Fibroblast of peridontal ligament (primary cell): ENCODE measurements at regions not wholly inside any gene's neighbourhood (a gene's known extent, or its start where the extent isn't known, plus 50 kb on each side); places are given as distances from the start of the nearest gene placed in this dataset.

Source experiments
- DNase-seq: peaks from one replicate; pipeline ENCODE4 v3.0.0-alpha.2; 2010; ENCODE audit errors: extremely low read depth

- no peak for DNase-seq
Observed at GRCh38 chr3:46146548-46146947, 61.6 kb downstream of the CCR1 start.

- DNase-seq, result no peak
Observed at GRCh38 chr3:46146021-46146420, 62.1 kb downstream of the CCR1 start.

GRCh38 chr3:46145147-46145546 lies 63.0 kb downstream of the CCR1 start:
- DNase-seq, result no peak

- DNase-seq, result no peak
Observed at GRCh38 chr3:46143951-46144473, 64.1 kb downstream of the CCR1 start.

- no peak for DNase-seq
Observed at GRCh38 chr3:46141813-46142212, 66.3 kb downstream of the CCR1 start.

GRCh38 chr3:46138581-46138980 lies 69.5 kb downstream of the CCR1 start:
- DNase-seq, result peak; percentile 31

GRCh38 chr3:46135475-46135874 lies 72.6 kb downstream of the CCR1 start:
- peak; percentile 30 for DNase-seq

GRCh38 chr3:46133285-46133684 lies 74.8 kb downstream of the CCR1 start:
- no peak for DNase-seq

GRCh38 chr3:46132565-46132964 lies 75.5 kb downstream of the CCR1 start:
- no peak for DNase-seq

- no peak for DNase-seq
Observed at GRCh38 chr3:46131884-46132450, 76.1 kb downstream of the CCR1 start.

- DNase-seq, result no peak
Observed at GRCh38 chr3:46130631-46131310, 77.3 kb downstream of the CCR1 start.

GRCh38 chr3:46129588-46130272 lies 78.4 kb downstream of the CCR1 start:
- no peak for DNase-seq

- peak; percentile 93 for DNase-seq
Observed at GRCh38 chr3:46127503-46127902, 80.6 kb downstream of the CCR1 start.

GRCh38 chr3:46124216-46125177 lies 83.6 kb downstream of the CCR1 start:
- peak; percentile 65 for DNase-seq

GRCh38 chr3:46123646-46124045 lies 84.5 kb downstream of the CCR1 start:
- DNase-seq, result no peak

GRCh38 chr3:46122091-46122490 lies 86.0 kb downstream of the CCR1 start:
- DNase-seq, result peak; percentile 49

GRCh38 chr3:46120983-46121382 lies 87.1 kb downstream of the CCR1 start:
- no peak for DNase-seq

GRCh38 chr3:46119709-46120498 lies 88.2 kb downstream of the CCR1 start:
- DNase-seq, result no peak

GRCh38 chr3:46119253-46119652 lies 88.9 kb downstream of the CCR1 start:
- no peak for DNase-seq

GRCh38 chr3:46116996-46117395 lies 89.7 kb upstream of the XCR1 start:
- DNase-seq, result no peak
